NCI-H510A treated with DMSO at 0.1 percent for 48 hours (cell line): ENCODE measurements at regions not wholly inside any gene's neighbourhood (a gene's known extent, or its start where the extent isn't known, plus 50 kb on each side); places are given as distances from the start of the nearest gene placed in this dataset.
"Not testable (repeated sequence)": the region's sequence is repeated elsewhere in the genome, so short reads cannot be mapped to it uniquely, and the experiment has no call there.

ENCODE experiments used
- DNase-seq: peaks from one replicate; lab custom pipeline; 2025; lab: John Stamatoyannopoulos, UW

GRCh38 chr7:82624965-82625364 lies 181.4 kb upstream of the CACNA2D1 start:
- DNase-seq, result no peak

- no peak for DNase-seq
Measured at GRCh38 chr7:82624337-82624736, 180.8 kb upstream of the CACNA2D1 start.

GRCh38 chr7:82623812-82624211 lies 180.2 kb upstream of the CACNA2D1 start:
- no peak for DNase-seq

- DNase-seq, result no peak
Measured at GRCh38 chr7:82617156-82617555, 173.6 kb upstream of the CACNA2D1 start.

- no peak for DNase-seq
Measured at GRCh38 chr7:82616059-82616728, 172.6 kb upstream of the CACNA2D1 start.

GRCh38 chr7:82615527-82615926 lies 171.9 kb upstream of the CACNA2D1 start:
- no peak for DNase-seq

GRCh38 chr7:82609746-82610145 lies 166.2 kb upstream of the CACNA2D1 start:
- no peak for DNase-seq

- peak; percentile 29 for DNase-seq
Measured at GRCh38 chr7:82605247-82605864, 161.8 kb upstream of the CACNA2D1 start.

GRCh38 chr7:82602066-82602465 lies 158.5 kb upstream of the CACNA2D1 start:
- DNase-seq, result no peak

- DNase-seq, result no peak
Measured at GRCh38 chr7:82600531-82600930, 157.0 kb upstream of the CACNA2D1 start.

- DNase-seq, result no peak
Measured at GRCh38 chr7:82599895-82600294, 156.3 kb upstream of the CACNA2D1 start.

GRCh38 chr7:82598958-82599357 lies 155.4 kb upstream of the CACNA2D1 start:
- no peak for DNase-seq

- not testable (repeated sequence) for DNase-seq
Measured at GRCh38 chr7:82595795-82596194, 152.2 kb upstream of the CACNA2D1 start.

- DNase-seq, result no peak
Measured at GRCh38 chr7:82595176-82595575, 151.6 kb upstream of the CACNA2D1 start.

- peak; percentile 33 for DNase-seq
Measured at GRCh38 chr7:82594665-82595064, 151.1 kb upstream of the CACNA2D1 start.

- DNase-seq, result peak; percentile 28
Measured at GRCh38 chr7:82593780-82594179, 150.2 kb upstream of the CACNA2D1 start.

GRCh38 chr7:82592416-82592815 lies 148.8 kb upstream of the CACNA2D1 start:
- no peak for DNase-seq

GRCh38 chr7:82579047-82579446 lies 135.5 kb upstream of the CACNA2D1 start:
- DNase-seq, result no peak

GRCh38 chr7:82578430-82578829 lies 134.9 kb upstream of the CACNA2D1 start:
- no peak for DNase-seq

GRCh38 chr7:82572195-82572880 lies 128.8 kb upstream of the CACNA2D1 start:
- peak; percentile 77 for DNase-seq

GRCh38 chr7:82571047-82571446 lies 127.5 kb upstream of the CACNA2D1 start:
- not testable (repeated sequence) for DNase-seq

- no peak for DNase-seq
Measured at GRCh38 chr7:82567841-82568240, 124.3 kb upstream of the CACNA2D1 start.

- no peak for DNase-seq
Measured at GRCh38 chr7:82567356-82567755, 123.8 kb upstream of the CACNA2D1 start.
